Stimulated activated naive CD8-positive, alpha-beta T cell treated with anti-CD3 and anti-CD28 coated beads, Interleukin-15, amount 100 ng/mL, for 72 hours (primary cell): ENCODE measurements at regions not wholly inside any gene's neighbourhood (a gene's known extent, or its start where the extent isn't known, plus 50 kb on each side); places are given as distances from the start of the nearest gene placed in this dataset.

Source experiments
- ATAC-seq: fragments of 150-1000 bp; cut with Tn5 transposase; 2 replicates; pipeline ENCODE4 v1.10.0; 2021; ENCODE audit warnings: mild to moderate bottlenecking, moderate library complexity
- DNase-seq, 2 donors: peaks; one replicate each; pipeline ENCODE4 v3.0.0; 2021 to 2022
- H3K27ac Mint-ChIP-seq, 2 donors: one replicate each; pipeline ENCODE4 v1.8.0; 2022; ENCODE audit warnings: mild to moderate bottlenecking in 2 of 2, mixed read lengths in 2 of 2, moderate library complexity in 2 of 2
- H3K27me3 Mint-ChIP-seq: one replicate; pipeline ENCODE4 v1.8.0; 2022; ENCODE audit warnings: mixed read lengths
- H3K4me1 Mint-ChIP-seq: one replicate; pipeline ENCODE4 v1.8.0; 2022; ENCODE audit warnings: mild to moderate bottlenecking, mixed read lengths
- H3K4me3 Mint-ChIP-seq, 2 donors: one replicate each; pipeline ENCODE4 v1.8.0; 2022; ENCODE audit warnings: mild to moderate bottlenecking in 2 of 2, mixed read lengths in 2 of 2, moderate library complexity in 1 of 2
- H3K9me3 Mint-ChIP-seq, 2 donors: one replicate each; pipeline ENCODE4 v1.8.0; 2022; ENCODE audit warnings: mixed read lengths in 2 of 2

DNA sequence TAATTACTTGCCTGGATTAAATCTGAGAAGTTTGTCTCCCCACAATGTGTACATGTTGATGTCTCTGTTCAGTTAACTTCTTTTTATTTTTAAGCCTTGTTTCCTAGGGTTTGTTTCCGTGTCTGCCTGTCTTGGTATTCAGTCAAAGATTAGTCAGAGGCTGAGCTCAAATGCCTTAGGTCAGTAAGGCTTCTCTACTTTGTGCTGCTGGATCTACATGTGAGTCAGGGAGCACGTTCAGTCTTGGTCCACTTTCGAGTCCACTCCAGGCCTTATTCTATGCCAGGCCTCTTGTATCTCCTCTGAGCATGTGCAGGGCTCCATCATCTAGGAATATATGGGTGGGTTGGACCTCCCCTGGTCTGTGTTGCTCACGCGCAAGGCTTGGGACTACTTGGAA, 93.3 kb upstream of the FZD8 start:
- no peak for ATAC-seq
- Mint-ChIP-seq H3K4me3 (no peak overlapping the region), H3K9me3 (peaks cover 0 to 5% of the 10 kb centered on the region in 2 donors), H3K27me3 (peaks cover 8% of the 10 kb centered on the region), H3K27ac (no peak overlapping the region), H3K4me1 (no peaks in the 10 kb centered on the region)
- DNase-seq, result no peak

DNA sequence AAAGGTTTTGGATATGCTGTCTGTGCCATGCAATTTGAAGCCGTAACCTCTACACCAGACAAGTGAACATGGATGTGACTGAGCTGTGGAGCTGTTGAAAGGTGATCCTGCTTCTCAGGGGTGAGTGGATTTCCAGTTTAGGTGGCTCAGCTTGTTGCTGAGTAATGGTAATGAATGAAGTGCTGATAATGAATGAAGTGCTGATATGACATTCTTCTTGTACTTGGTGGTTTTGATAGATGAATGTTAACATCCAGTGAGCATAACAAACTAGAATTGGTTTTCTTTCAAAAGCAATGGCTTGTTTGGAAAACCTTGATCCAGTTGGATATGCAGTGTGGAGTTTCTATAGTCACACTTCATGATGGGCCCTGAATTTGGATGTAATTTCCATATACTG, 89.7 kb upstream of the FZD8 start:
- H3K27ac Mint-ChIP-seq, result no peak overlapping the region
- DNase-seq (no peak), ATAC-seq (no peak)
- no peak overlapping the region for H3K4me3 Mint-ChIP-seq
- no peaks in the 10 kb centered on the region for H3K27me3 Mint-ChIP-seq
- H3K4me1 Mint-ChIP-seq, result no peaks in the 10 kb centered on the region
- peaks cover 0 to 5% of the 10 kb centered on the region in 2 donors for H3K9me3 Mint-ChIP-seq

DNA sequence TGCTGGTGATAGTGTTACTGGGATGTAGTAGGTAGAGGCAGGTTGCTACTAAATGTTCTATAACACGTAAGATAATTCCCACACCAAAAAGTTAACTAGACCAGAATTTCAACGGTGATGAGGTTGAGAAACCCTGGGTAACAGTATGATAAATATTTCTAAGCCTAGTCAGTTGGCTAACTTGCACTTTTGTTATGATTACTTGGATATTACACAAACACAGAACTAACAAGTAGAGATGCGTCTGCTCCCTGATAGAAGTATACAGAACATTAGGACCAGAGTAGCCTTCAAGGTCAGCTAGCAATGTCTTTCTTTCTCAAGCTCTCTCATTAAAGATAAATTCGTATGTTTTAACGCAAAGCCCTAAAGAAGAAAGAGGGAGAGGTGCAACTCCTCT, 86.2 kb upstream of the FZD8 start:
- no peak overlapping the region for H3K27ac Mint-ChIP-seq
- peaks cover 14% of the 10 kb centered on the region for H3K27me3 Mint-ChIP-seq
- no peak overlapping the region for H3K4me3 Mint-ChIP-seq
- no peaks in the 10 kb centered on the region for H3K4me1 Mint-ChIP-seq
- DNase-seq (no peak), ATAC-seq (no peak)
- H3K9me3 Mint-ChIP-seq, result no peaks in the 10 kb centered on the region

DNA sequence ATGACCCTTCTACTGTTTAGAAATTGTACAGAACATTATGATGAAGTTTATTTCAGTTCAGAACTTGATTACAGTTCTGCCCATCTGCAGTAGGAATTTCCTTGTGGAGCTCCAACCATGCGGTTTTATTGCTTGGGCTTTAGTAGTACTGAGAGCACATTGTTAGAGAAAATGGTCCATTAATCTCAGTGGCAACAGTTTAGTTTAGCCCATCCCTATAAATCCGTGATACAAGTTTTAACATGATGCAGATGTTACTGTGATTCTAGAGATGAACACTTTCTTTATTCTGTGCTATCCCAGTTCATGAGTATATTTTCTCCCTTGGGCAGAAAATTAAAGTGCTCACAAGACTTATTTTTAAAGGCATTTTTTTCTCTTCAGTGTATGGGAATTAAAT, 84.8 kb upstream of the FZD8 start:
- H3K9me3 Mint-ChIP-seq, result no peaks in the 10 kb centered on the region
- H3K27ac Mint-ChIP-seq, result no peak overlapping the region
- DNase-seq (no peak), ATAC-seq (no peak)
- H3K27me3 Mint-ChIP-seq, result peaks cover 14% of the 10 kb centered on the region
- H3K4me1 Mint-ChIP-seq, result no peaks in the 10 kb centered on the region
- no peak overlapping the region for H3K4me3 Mint-ChIP-seq

DNA sequence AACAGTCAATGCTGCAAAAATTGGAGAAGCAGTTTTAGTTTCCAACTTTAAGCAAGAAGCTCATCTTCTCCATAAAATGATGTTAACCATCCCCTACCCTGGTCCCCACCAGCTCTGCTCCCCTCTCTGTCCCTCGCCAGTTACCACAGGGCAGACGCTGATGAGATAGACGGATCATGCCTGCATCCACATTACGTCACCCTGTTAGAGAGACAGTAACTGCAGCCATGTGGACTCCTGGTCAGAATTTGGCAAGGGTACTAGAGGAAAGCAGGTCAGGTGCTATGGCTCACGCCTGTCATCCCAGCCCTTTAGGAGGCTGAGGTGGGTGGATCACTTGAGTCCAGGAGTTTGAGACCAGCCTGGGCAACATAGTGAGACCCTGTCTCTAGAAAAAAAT, 81.9 kb upstream of the FZD8 start:
- no peak overlapping the region for H3K27ac Mint-ChIP-seq
- DNase-seq (no peak), ATAC-seq (no peak)
- no peaks in the 10 kb centered on the region for H3K4me1 Mint-ChIP-seq
- no peaks in the 10 kb centered on the region for H3K9me3 Mint-ChIP-seq
- peaks cover 14% of the 10 kb centered on the region for H3K27me3 Mint-ChIP-seq
- H3K4me3 Mint-ChIP-seq, result no peak overlapping the region

DNA sequence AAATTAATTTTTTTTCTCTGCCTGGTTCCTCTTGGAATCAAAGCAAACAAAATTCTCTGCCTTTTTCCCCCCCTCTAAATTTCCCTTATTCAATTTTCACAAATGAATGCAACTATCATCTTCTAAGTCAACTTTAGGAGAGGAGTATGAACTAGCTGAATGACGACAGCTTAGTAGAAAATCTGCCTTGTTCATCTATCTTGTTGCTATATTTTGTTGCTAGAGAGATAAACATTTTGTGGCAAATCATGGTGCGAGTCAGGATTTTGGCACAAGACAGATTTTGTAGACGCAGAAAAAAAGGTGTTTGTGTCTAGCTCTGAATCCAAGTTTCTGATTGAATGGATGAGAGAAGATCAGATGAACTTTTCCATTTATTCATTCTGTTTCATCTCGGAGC, 81.0 kb upstream of the FZD8 start:
- Mint-ChIP-seq H3K27ac (no peak overlapping the region), H3K9me3 (no peaks in the 10 kb centered on the region), H3K4me3 (no peak overlapping the region), H3K27me3 (peaks cover 14% of the 10 kb centered on the region), H3K4me1 (no peaks in the 10 kb centered on the region)
- ATAC-seq (no peak), DNase-seq (no peak)

DNA sequence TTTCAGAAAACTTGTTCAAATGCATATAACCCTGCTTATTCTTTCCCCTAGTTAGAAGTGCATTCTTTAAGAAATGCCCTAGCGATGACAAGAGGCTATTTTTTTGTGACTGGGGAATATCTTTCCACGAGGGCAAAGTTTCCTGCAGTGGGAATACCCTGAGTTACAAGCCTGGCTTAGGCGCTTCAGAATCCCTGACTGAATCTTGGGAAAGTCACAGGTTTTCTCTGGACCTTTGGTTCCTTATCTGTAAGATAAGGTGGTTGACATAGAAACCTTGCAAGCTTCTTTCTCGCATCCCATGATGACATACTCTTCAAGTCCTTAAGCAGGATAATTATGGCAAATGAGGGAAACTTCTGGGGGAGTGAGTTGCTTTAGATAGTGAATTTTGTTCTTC, 80.5 kb upstream of the FZD8 start:
- Mint-ChIP-seq H3K27me3 (peaks cover 14% of the 10 kb centered on the region), H3K4me3 (no peak overlapping the region), H3K9me3 (no peaks in the 10 kb centered on the region), H3K27ac (no peak overlapping the region), H3K4me1 (no peaks in the 10 kb centered on the region)
- DNase-seq (no peak), ATAC-seq (no peak)

DNA sequence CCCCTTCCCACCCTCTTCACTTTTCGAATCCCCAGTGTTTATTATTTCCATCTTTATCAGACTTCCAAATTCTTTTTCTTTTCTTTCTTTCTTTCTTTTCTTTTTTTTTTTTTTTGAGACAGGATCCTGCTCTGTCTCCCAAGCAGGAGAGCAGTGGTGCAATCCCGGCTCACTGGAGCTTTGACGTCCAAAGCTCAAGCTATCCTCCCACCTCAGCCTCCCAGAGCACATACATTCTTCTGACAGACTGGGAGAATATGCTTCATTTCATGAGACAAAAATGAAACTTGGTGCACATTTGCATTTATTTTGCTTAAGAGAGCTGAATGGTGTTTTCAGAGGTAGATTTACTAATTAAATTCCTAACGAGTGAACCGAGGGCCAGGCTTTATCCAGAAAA, 80.1 kb upstream of the FZD8 start:
- no peaks in the 10 kb centered on the region for H3K4me1 Mint-ChIP-seq
- no peaks in the 10 kb centered on the region for H3K9me3 Mint-ChIP-seq
- H3K27me3 Mint-ChIP-seq, result peaks cover 14% of the 10 kb centered on the region
- ATAC-seq (no peak), DNase-seq (no peak)
- H3K27ac Mint-ChIP-seq, result no peak overlapping the region
- H3K4me3 Mint-ChIP-seq, result no peak overlapping the region

DNA sequence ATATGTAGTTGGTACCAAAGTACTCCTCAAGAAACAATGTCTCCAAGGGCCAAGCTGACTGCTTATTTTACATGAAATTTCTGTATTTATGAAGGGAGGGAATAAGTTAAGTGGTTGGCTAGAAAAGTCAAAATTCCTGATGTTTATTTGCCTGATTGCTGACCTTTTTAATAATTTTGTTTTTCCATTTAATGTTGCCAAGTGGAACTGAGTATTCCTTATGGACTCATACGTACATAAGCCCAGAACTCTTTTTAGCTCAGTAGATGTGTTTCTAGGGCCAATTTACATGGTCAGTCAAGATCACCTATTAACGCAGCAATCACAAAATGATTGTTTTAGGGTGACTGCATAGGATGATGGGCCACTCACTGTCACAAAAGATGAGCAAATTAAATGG, 78.3 kb upstream of the FZD8 start:
- Mint-ChIP-seq H3K9me3 (peaks cover 5 to 6% of the 10 kb centered on the region in 2 donors), H3K4me1 (no peaks in the 10 kb centered on the region), H3K4me3 (no peak overlapping the region), H3K27me3 (peaks cover 14% of the 10 kb centered on the region), H3K27ac (no peak overlapping the region)
- ATAC-seq, result no peak
- no peak for DNase-seq

DNA sequence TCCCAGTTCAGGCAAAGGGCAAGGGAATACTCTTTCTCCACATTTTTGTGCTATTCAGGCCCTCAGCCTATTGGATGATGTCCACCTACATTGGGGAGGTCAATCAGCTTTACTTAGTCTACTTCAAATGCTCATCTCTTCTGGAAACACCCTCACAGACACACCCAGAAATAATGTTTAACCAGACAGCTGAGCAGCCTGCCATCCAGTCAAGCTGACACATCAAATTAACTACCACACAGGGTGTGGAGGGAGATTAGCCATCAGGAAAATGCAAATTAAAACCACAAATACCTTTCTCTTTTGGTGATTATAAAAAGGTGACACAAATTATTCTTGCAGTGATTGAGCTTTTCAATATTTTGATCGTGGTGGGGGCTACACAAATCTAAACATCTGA, 74.7 kb upstream of the FZD8 start:
- Mint-ChIP-seq H3K27ac (no peak overlapping the region), H3K4me1 (no peaks in the 10 kb centered on the region), H3K27me3 (no peaks in the 10 kb centered on the region), H3K4me3 (no peak overlapping the region), H3K9me3 (peaks cover 5 to 8% of the 10 kb centered on the region in 2 donors)
- ATAC-seq (no peak), DNase-seq (no peak)

DNA sequence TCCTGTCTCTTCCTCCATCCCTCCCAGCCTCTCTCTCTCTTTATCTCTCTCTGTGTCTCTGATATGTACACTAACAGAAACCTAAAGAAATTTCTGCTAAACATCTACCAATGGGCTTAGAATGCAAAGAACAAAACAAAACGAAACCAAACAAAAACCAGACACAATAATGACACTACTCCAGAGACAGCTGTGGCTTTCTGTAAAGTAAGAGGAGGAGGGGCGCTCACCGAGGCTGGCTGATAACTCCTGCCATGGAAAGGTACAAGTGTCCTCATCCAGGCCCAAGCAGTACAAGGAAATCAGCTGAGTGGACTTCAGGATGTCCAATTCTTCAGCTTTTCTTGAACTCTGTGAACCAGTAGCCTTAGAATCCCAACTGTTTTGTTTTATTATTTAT, 70.4 kb upstream of the FZD8 start:
- ATAC-seq (no peak), DNase-seq (no peak)
- Mint-ChIP-seq H3K4me1 (no peaks in the 10 kb centered on the region), H3K4me3 (no peak overlapping the region), H3K9me3 (peaks cover 8 to 11% of the 10 kb centered on the region in 2 donors), H3K27me3 (peaks cover 12% of the 10 kb centered on the region), H3K27ac (no peak overlapping the region)

DNA sequence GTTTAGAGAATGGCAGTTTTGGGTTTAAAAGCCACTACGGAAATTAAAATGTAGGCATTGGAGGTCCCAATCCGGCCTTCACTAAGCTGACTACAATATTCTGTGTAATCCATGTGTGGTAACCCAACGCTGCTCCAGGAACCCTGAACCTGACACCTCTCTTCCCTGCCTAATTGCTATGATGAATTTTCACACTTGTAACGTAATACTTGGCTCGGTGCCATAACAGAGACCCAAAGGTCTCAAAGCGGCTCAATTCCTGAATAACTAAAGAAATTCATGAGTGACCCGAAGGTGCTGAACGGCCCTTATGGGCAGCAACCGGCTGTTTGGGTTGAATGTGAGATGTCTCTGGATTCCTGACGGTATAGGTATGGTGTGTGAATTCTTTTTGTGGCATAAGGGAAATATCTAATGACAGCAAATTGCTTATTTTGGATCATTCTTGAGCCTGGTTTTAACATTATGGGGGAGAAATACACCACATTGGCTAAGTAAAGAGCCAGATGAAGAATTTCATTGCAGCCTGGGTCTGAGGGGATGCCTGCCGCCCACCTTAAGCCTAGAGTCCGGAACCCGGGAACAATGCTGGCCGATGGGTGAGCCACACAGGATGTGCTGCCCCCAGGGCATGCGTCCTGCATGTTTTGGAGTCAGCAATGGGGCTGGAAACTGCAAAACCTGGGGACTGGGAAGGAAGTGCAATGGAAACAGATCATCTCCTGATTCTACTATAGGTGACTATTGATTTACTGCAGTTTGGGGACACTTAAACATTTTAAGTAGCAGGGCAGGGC, 69.7 kb upstream of the FZD8 start:
- Mint-ChIP-seq H3K27ac (no peak overlapping the region), H3K4me3 (no peak overlapping the region), H3K27me3 (peaks cover 12% of the 10 kb centered on the region), H3K9me3 (peaks cover 8 to 11% of the 10 kb centered on the region in 2 donors), H3K4me1 (no peaks in the 10 kb centered on the region)
- ATAC-seq (no peak), DNase-seq (no peak)

DNA sequence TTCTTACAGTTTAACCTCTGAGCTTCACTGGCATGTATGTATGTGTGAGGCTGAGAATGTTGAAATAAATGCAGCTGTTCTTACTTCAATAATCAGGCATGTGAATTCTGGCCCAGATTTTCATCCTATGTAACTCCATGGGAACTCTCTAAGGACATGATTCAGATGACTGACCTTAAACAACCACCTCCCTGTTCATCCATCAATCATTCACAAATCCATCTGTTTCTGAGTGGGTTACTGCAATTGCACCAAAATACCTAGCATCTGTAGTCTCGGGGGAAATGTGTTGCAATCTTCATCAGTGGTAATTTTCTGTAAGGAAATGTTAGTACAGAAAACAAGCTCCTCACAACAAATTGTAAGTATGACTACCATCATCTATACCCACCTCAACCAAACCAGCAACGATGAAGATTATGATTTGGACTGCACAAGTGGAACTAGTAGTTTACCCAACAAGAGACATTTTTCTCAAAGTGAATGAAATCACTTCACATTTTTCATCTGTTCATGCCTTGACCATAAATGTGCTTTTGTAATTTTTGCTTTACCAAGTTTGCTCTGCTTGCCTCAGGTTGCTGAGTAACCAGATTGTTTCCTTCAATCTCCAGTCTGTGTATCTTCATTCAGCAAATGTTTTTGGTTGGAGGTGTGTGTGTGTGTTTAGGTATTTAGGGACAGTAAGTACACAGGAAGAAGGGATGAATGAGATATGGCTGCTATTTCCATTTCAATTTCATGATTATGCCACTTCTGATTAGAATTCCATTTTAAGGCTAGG, 65.7 kb upstream of the FZD8 start:
- Mint-ChIP-seq H3K4me3 (no peak overlapping the region), H3K4me1 (no peaks in the 10 kb centered on the region), H3K27ac (no peak overlapping the region), H3K9me3 (peaks cover 0 to 6% of the 10 kb centered on the region in 2 donors), H3K27me3 (peaks cover 12% of the 10 kb centered on the region)
- DNase-seq (no peak), ATAC-seq (no peak)

DNA sequence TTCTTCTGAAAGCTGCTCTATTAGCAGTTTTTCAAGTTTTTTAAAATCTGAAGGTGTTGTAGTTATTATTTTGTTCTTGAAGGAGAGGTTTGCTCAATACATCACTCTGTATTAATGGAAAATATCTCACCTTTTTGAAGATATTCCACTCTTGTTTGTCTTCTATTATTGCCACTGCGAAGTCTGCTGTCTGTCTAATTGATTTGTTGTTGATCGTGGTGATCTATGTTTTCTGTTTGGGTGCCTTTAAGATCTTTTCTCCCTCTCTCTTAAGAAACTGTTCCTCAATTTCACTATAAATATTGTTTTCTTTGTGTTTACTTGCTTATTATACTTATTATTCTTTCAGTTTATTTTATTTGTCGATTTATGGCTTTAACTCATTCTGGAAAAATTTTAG, 64.9 kb upstream of the FZD8 start:
- no peak overlapping the region for H3K27ac Mint-ChIP-seq
- no peaks in the 10 kb centered on the region for H3K4me1 Mint-ChIP-seq
- H3K9me3 Mint-ChIP-seq, result peaks cover 0 to 6% of the 10 kb centered on the region in 2 donors
- peaks cover 12% of the 10 kb centered on the region for H3K27me3 Mint-ChIP-seq
- no peak for ATAC-seq
- DNase-seq, result no peak
- no peak overlapping the region for H3K4me3 Mint-ChIP-seq

DNA sequence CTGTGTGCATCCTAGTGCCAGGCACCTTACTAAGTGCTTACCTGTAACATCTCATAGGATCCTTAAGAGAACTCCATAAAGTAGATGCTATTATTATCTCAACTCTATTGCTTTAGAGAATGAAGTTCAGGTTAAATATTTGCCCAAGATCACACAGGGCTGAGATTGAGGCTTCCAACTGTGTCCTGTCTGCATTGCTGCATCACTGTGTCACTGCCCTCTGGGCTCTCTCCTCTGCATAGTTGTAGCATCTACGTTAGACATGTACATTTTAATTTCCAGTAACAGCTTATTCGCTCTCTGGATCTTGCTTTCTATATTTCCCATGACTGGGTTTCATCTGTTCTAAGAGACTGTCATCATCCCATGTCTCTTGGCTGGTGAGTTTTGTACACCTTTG, 63.6 kb upstream of the FZD8 start:
- DNase-seq, result no peak
- no peak overlapping the region for H3K27ac Mint-ChIP-seq
- ATAC-seq, result no peak
- no peaks in the 10 kb centered on the region for H3K4me1 Mint-ChIP-seq
- H3K4me3 Mint-ChIP-seq, result no peak overlapping the region
- peaks cover 0 to 6% of the 10 kb centered on the region in 2 donors for H3K9me3 Mint-ChIP-seq
- peaks cover 2% of the 10 kb centered on the region for H3K27me3 Mint-ChIP-seq

DNA sequence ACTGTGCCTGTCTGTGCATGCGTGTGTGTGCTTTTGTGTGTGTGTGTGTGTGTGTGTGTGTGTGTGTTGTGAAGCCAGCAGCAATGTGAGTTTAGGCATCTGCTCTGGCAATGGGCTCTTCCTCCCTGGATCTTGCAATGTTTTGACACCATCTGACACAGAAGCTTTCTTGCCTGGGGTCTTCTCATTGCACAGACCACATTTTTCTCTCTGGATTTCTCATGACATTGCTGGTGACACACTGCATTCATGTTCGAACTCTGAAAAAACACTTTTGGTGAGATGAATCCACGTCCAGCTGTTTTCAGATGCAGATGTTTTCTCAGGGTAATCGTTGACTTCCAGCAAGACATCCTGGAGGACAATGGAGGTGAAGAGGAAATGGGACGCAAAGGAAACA, 63.0 kb upstream of the FZD8 start:
- no peak for DNase-seq
- H3K9me3 Mint-ChIP-seq, result peaks cover 0 to 6% of the 10 kb centered on the region in 2 donors
- no peak for ATAC-seq
- H3K4me3 Mint-ChIP-seq, result no peak overlapping the region
- no peaks in the 10 kb centered on the region for H3K4me1 Mint-ChIP-seq
- H3K27ac Mint-ChIP-seq, result no peak overlapping the region
- H3K27me3 Mint-ChIP-seq, result no peaks in the 10 kb centered on the region
